Right lobe of liver (tissue), 4 donors: ENCODE measurements at regions not wholly inside any gene's neighbourhood (a gene's known extent, or its start where the extent isn't known, plus 50 kb on each side); places are given as distances from the start of the nearest gene placed in this dataset.

ENCODE experiments used
- CTCF ChIP-seq, 4 donors: fragments of 200-600 bp in 3 of 4; fragments of 450-650 bp in 1 of 4; IDR thresholded peaks; one replicate each; pipeline versions ENCODE4 v1.5.1 to v1.8.0; 2016 to 2022; ENCODE audit warnings: antibody characterized with exemption in 4 of 4, mild to moderate bottlenecking in 2 of 4
- POLR2A ChIP-seq: fragments of 450-650 bp; IDR thresholded peaks from one replicate; pipeline ENCODE4 v1.6.1; 2017; ENCODE audit warnings: antibody characterized with exemption, mild to moderate bottlenecking
- donor health status: DM: no; HTN: no; CAD: no.
- donor health status: DM: no; HTN: no; CAD: no.
- donor health status: DM: no; HTN: yes; CAD: no.

GRCh38 chr12:89877136-89877535, 168.5 kb upstream of the ATP2B1 start:
- TF ChIP-seq POLR2A: no peak
- TF ChIP-seq CTCF (IDR thresholded peaks at IDR 0.05): no peak
